ENCODE measurements at regions not wholly inside any gene's neighbourhood (a gene's known extent, or its start where the extent isn't known, plus 50 kb on each side); places are given as distances from the start of the nearest gene placed in this dataset.

- TF ChIP-seq ATAD3A (CRISPR knock-in tag; IDR thresholded peaks at IDR 0.05): no peak
- TF ChIP-seq ZNF567 (CRISPR knock-in tag; IDR thresholded peaks at IDR 0.05; ENCODE audit: borderline replicate concordance): no peak
- TF ChIP-seq PHB2 (IDR thresholded peaks at IDR 0.05; ENCODE audit: partially characterized antibody): no peak
- TF ChIP-seq YEATS2 (CRISPR knock-in tag; IDR thresholded peaks at IDR 0.05; ENCODE audit: borderline replicate concordance): no peak
- TF ChIP-seq IRF9 (CRISPR knock-in tag; IDR thresholded peaks at IDR 0.05; ENCODE audit: borderline replicate concordance): no peak
- TF ChIP-seq CSRNP1 (CRISPR knock-in tag; IDR thresholded peaks at IDR 0.05): no peak
- TF ChIP-seq ATF5 (CRISPR knock-in tag; IDR thresholded peaks at IDR 0.05; ENCODE audit: low read depth): no peak
- TF ChIP-seq FOXP4 (CRISPR knock-in tag; IDR thresholded peaks at IDR 0.05): no peak
- no peak for TF ChIP-seq ISX (CRISPR knock-in tag; conservative IDR thresholded peaks at IDR 0.05)
- TF ChIP-seq ZSCAN29 (CRISPR knock-in tag; conservative IDR thresholded peaks at IDR 0.05): no peak
- no peak for TF ChIP-seq GMEB2 (CRISPR knock-in tag; IDR thresholded peaks at IDR 0.05; ENCODE audit: low read depth)
Observed at GRCh38 chr7:155931396-155932085, 119.3 kb upstream of the SHH start (continued).

Measured in HepG2 (cell line).